ENCODE measurements at regions not wholly inside any gene's neighbourhood (a gene's known extent, or its start where the extent isn't known, plus 50 kb on each side); places are given as distances from the start of the nearest gene placed in this dataset.

- DNase-seq, result no peak
Measured at GRCh38 chr2:48109491-48110204, 203.3 kb upstream of the FBXO11 start.

DNA sequence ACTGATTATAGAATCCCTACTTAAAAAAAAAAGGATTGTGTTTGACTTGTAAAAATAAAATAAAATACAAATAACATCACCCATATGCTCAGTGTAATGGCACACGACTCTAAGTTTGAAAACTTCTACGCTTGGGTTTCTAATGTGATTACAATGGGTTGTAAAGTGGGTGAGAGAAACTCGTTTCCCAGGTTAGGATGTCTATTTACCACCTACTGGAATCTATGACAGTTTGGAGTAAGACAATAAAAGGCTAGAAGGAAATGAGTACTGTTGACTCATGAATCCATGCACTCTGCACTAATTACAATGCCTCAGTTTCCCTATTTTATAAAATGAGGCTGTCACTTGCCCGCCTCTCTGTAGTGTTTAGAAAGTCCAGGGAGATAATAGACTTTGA, 204.0 kb upstream of the FOXN2 start:
- DNase-seq, result no peak

GRCh38 chr2:48112911-48113680, 201.4 kb upstream of the FOXN2 start:
- no peak for DNase-seq

GRCh38 chr2:48113767-48114166, 200.7 kb upstream of the FOXN2 start:
- no peak for DNase-seq

GRCh38 chr2:48114256-48114655, 200.2 kb upstream of the FOXN2 start:
- no peak for DNase-seq

DNA sequence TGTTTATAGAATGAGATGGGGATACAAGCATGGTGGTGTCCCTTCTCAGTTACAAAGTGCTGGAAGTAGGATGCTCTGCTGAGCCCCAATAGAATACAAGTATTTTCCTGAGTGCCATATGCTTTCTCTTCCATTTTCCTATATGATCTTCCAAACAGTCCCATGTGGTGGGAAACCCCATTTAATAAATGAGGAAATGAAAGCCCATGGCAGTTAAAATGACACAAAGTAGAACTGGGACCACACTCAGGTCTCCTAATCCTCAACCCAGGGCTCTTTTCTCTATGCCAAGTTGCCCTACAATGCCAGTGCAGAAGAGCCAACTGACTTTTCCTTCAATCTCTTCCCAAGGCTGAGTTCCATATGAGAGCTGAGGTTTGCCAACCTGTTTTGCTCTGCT, 198.0 kb upstream of the FOXN2 start:
- no peak for DNase-seq

GRCh38 chr2:48118895-48119294, 195.6 kb upstream of the FOXN2 start:
- DNase-seq, result no peak

GRCh38 chr2:48120112-48120511, 194.4 kb upstream of the FOXN2 start:
- DNase-seq, result peak; percentile 13

GRCh38 chr2:48120759-48121242, 193.7 kb upstream of the FOXN2 start:
- no peak for DNase-seq

GRCh38 chr2:48122166-48122565, 192.3 kb upstream of the FOXN2 start:
- no peak for DNase-seq

GRCh38 chr2:48124592-48124991, 189.9 kb upstream of the FOXN2 start:
- DNase-seq, result no peak

- no peak for DNase-seq
Measured at GRCh38 chr2:48126162-48126561, 188.3 kb upstream of the FOXN2 start.

DNA sequence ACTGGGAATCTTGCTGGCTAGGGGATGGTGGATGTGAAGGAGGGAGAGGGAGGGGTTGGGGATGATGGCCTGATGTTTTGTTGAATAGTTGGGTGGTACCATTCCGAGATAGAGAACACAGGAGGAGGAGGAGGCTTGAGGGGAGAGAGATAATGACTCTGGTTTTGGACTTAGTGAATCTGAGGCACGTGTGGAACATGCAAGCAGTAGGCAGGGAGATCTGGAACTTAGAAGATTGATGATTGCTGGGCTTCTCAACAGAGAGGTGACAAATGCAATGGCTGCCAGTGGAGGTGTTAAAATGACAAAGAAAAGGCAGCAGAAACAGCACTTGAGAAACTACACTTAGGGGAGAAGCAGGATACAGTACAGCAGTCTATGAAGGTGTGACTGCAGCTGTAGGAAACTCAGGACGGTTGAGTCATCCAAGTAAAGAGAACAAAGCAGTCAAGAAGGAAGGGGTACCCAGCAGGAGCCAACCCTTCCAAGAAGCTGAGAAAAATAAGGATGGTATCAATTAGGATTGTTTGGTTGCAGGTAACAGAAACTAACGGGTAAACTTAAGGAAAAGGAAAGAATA, 186.8 kb upstream of the FOXN2 start:
- no peak for DNase-seq

GRCh38 chr2:48129293-48129950, 185.1 kb upstream of the FOXN2 start:
- no peak for DNase-seq

DNA sequence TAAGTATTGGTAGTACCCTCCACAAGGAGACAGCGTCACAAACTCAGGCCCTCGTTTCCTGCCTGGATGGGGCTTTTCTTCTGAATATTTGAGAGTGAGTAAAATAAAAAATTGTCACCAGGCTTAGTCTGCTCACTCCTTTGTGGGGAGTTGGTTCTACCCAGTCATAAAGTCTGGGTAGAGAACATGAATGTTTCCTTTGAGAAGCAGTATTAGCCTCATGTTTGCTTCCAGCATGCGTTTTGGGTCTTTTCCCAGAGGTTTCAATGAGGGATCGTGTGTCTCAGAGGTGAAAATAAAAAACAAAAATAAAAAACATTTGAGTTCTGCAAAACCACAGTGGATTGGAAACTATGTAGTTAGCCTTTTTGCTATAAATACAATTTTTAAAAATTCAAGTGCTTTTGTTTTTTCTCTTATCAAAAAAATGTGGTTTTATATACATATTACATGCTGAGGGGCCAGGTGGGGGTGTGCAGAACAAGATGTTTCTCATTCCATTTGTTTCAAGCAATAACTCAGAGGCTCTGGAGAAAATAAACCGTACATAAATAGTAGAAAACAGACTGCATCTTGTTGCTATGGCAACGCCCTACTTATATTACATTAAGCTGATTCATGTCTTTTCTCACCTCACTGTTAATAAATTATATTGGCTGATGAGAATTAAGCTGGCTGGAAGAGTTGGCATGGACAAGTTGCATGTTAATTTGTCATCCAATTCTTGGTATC, 182.8 kb upstream of the FOXN2 start:
- DNase-seq, result peak; percentile 42

GRCh38 chr2:48132271-48132625, 182.2 kb upstream of the FOXN2 start:
- DNase-seq, result no peak

DNA sequence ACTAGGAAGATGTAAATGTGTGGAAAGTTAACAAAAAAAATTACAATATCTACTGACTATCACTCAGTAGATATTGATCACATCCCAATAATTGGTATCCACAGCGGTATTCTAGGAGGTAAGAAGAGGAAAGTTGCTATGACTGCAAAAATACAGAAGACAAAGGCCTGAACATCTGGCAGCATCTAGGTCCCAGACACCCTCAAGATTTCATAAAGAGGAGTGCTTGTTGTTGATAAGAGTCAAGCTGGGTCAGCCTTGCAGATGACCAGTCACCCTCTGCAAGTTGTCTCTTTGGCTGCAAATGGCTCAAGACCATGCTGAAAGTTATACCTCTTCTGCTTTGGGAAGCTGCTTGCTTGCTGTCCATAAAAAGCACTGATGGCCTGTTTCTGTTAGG, 179.8 kb upstream of the FOXN2 start:
- DNase-seq, result no peak

DNA sequence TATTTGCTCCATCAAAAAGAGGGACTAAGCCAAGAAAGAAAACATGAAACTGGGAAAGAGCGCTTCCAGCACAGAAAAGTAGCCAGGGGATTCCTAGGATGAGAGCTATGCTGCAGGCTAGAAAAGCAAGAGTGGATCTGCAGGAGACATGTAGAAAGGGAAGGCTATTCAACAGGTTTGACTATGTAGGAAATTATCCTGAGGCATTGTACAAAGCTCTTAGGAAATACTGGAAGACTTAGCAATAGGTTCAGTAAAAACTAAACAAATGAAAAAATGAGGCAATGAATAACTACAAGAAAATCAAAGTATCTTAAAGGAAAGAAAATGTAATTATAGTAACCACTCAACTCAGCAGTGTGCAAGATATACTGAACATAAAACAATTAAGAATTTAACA, 178.7 kb upstream of the FOXN2 start:
- DNase-seq, result no peak

- no peak for DNase-seq
Measured at GRCh38 chr2:48137829-48138228, 176.7 kb upstream of the FOXN2 start.

- DNase-seq, result no peak
Measured at GRCh38 chr2:48138898-48139297, 175.6 kb upstream of the FOXN2 start.

DNA sequence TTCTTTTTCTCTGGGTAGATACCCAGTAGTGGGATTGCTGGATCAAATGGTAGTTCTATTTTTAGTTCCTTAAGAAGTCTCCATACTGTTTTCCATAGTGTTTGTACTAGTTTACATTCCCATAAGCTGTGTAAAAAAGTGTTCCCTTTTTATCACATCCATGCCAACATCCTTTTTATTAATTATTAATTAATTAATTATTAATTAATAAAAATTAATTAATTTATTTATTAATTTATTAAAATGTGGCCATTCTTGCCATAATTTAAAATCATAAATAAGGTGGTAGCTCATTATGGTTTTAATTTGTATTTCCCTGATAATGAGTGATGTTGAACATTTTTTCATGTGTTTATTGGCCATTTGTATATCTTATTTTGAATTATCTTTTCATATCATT, 173.9 kb upstream of the FOXN2 start:
- DNase-seq, result no peak

- no peak for DNase-seq
Measured at GRCh38 chr2:48144777-48145176, 169.7 kb upstream of the FOXN2 start.
